HepG2 (cell line): ENCODE measurements at regions not wholly inside any gene's neighbourhood (a gene's known extent, or its start where the extent isn't known, plus 50 kb on each side); places are given as distances from the start of the nearest gene placed in this dataset.
"Not testable (repeated sequence)": the region's sequence is repeated elsewhere in the genome, so short reads cannot be mapped to it uniquely, and the experiment has no call there.

Experiments used
- ATAC-seq: fragments of 200-7000 bp; cut with Tn5 transposase; 3 replicates; pipeline ENCODE4 v1.9.1; 2020; ENCODE audit warnings: mild to moderate bottlenecking, moderate library complexity
- BruUV-seq: library from RNA; stranded (reverse); fragments of 400-500 nt; replicated peaks from 2 replicates; lab custom pipeline; 2021; lab: Mats Ljungman, UMichigan
- CTCF ChIA-PET: fragments of 300-600 bp; formaldehyde crosslinking; extraction: SDS; loops from one replicate; lab custom pipeline; 2021; ENCODE audit warnings: low total read pairs, inconsistent platforms, low intra/inter-chr PET ratio; lab: Yijun Ruan, JAX
- POLR2A ChIA-PET: fragments of 350-600 bp; sonication (Branson Sonifier 250); formaldehyde crosslinking; loops from one replicate; lab custom pipeline; 2020; ENCODE audit warnings: antibody characterized with exemption, inconsistent platforms; lab: Yijun Ruan, JAX
- DNase-seq: peaks from one replicate; pipeline ENCODE4 v3.0.0-alpha.2; 2015; ENCODE audit warnings: low spot score
- FAIRE-seq: peaks from 3 replicates; lab custom pipeline; 2011; peaks lifted over from hg19 to GRCh38; lab: Jason Lieb, UNC
- H2AFZ ChIP-seq: one replicate; pipeline ENCODE4 v1.6.1; 2011; ENCODE audit warnings: low read length, inconsistent platforms
- H3K27ac ChIP-seq: fragments of 300-600 bp; 3 replicates; pipeline ENCODE4 v1.8.0; 2011; ENCODE audit warnings: mixed run types, mild to moderate bottlenecking, mixed read lengths, low read length, inconsistent platforms; ENCODE audit not compliant: insufficient read depth; ENCODE audit errors: extremely low read length
- H3K27me3 ChIP-seq, 2 experiments: fragments of 200-600 bp in 1 of 2; 2 replicates in 1 of 2; 3 replicates in 1 of 2; pipeline versions ENCODE4 v1.6.0 to v1.8.0; 2011; ENCODE audit warnings: low read length in 2 of 2, mild to moderate bottlenecking in 2 of 2, moderate library complexity in 2 of 2, inconsistent platforms in 1 of 2; ENCODE audit not compliant: insufficient read depth in 2 of 2, control insufficient read depth in 1 of 2
- H3K36me3 ChIP-seq, 2 experiments: fragments of 200-600 bp in 1 of 2; replicated peaks in 1 of 2; 2 replicates in 1 of 2; 3 replicates in 1 of 2; pipeline versions ENCODE4 v1.5.1 to v1.8.0; 2011; ENCODE audit warnings: low read length in 2 of 2, inconsistent platforms in 1 of 2; ENCODE audit not compliant: insufficient read depth in 2 of 2, control insufficient read depth in 1 of 2
- H3K4me1 ChIP-seq: 2 replicates; pipeline ENCODE4 v1.5.1; 2012; ENCODE audit warnings: low read length, inconsistent platforms; ENCODE audit not compliant: insufficient read depth
- H3K4me2 ChIP-seq: 2 replicates; pipeline ENCODE4 v1.6.0; 2011; ENCODE audit warnings: low read depth, low read length, inconsistent platforms
- H3K4me3 ChIP-seq, 3 experiments: fragments of 200-600 bp in 1 of 3; sonication (generic), shearing (Covaris generic) in 1 of 3; replicated peaks in 1 of 3; 2 replicates each; pipeline ENCODE4 v1.5.1; 2011 to 2016; ENCODE audit warnings: low read length in 3 of 3, inconsistent platforms in 2 of 3, low read depth in 2 of 3, mild to moderate bottlenecking in 2 of 3, control low read depth in 1 of 3, mixed read lengths in 1 of 3; ENCODE audit not compliant: insufficient read depth in 1 of 3
- H3K79me2 ChIP-seq: one replicate; pipeline ENCODE4 v1.6.1; 2011; ENCODE audit warnings: low read length, inconsistent platforms; ENCODE audit not compliant: insufficient read depth
- H3K9ac ChIP-seq: 2 replicates; pipeline ENCODE4 v1.6.0; 2011; ENCODE audit warnings: mild to moderate bottlenecking, low read depth, low read length, inconsistent platforms; ENCODE audit not compliant: insufficient read depth
- H3K9me3 ChIP-seq: 2 replicates; pipeline ENCODE4 v1.5.1; 2012; ENCODE audit warnings: mild to moderate bottlenecking, low read length
- H4K20me1 ChIP-seq: 2 replicates; pipeline ENCODE4 v1.6.0; 2011; ENCODE audit warnings: inconsistent platforms, mild to moderate bottlenecking, low read length, moderate library complexity; ENCODE audit not compliant: insufficient read depth
- ATF1 ChIP-seq: IDR thresholded peaks from 2 replicates; pipeline ENCODE4 v1.6.1; 2016; ENCODE audit warnings: mild to moderate bottlenecking, control low read depth
- GATA4 ChIP-seq: sonication (generic); IDR thresholded peaks from 2 replicates; pipeline ENCODE4 v1.6.1; 2016; ENCODE audit warnings: antibody characterized with exemption, low read depth, borderline replicate concordance
- HES4 ChIP-seq: sonication (generic); formaldehyde crosslinking; IDR thresholded peaks from 2 replicates; pipeline ENCODE4 v1.9.0; 2021; ENCODE audit warnings: mild to moderate bottlenecking, missing genetic modification reagents, borderline replicate concordance
- ISL2 ChIP-seq: sonication (generic); formaldehyde crosslinking; IDR thresholded peaks from 2 replicates; pipeline ENCODE4 v1.5.0; 2020; ENCODE audit warnings: missing genetic modification reagents
- MIER2 ChIP-seq: IDR thresholded peaks from 2 replicates; pipeline ENCODE4 v1.6.1; 2016; ENCODE audit warnings: missing biosample characterization, missing genetic modification reagents
- PRPF4 ChIP-seq: fragments of 200-400 bp; formaldehyde crosslinking; IDR thresholded peaks from 2 replicates; pipeline ENCODE4 v1.6.1; 2016; ENCODE audit warnings: low read length, low read depth; ENCODE audit not compliant: poor library complexity, severe bottlenecking
- RFX1 ChIP-seq: fragments of 450-650 bp; IDR thresholded peaks from 2 replicates; pipeline ENCODE4 v1.6.1; 2017
- ZIK1 ChIP-seq: sonication (generic); formaldehyde crosslinking; IDR thresholded peaks from 2 replicates; pipeline ENCODE4 v1.5.0; 2020; ENCODE audit warnings: mild to moderate bottlenecking, low read depth, missing genetic modification reagents, borderline replicate concordance
- ZNF557 ChIP-seq: sonication (generic); formaldehyde crosslinking; IDR thresholded peaks from 2 replicates; pipeline ENCODE4 v1.4.0; 2020; ENCODE audit warnings: missing genetic modification reagents
- ZNF605 ChIP-seq: sonication (generic); formaldehyde crosslinking; IDR thresholded peaks from 2 replicates; pipeline ENCODE4 v1.8.0; 2022; ENCODE audit warnings: mild to moderate bottlenecking, missing genetic modification reagents
- ZNF678 ChIP-seq: sonication (generic); formaldehyde crosslinking; IDR thresholded peaks from 2 replicates; pipeline ENCODE4 v1.4.0; 2020; ENCODE audit warnings: mild to moderate bottlenecking, missing genetic modification reagents
- ZNF703 ChIP-seq: sonication (generic); formaldehyde crosslinking; IDR thresholded peaks from 2 replicates; pipeline ENCODE4 v1.5.1; 2020; ENCODE audit warnings: missing genetic modification reagents, mild to moderate bottlenecking, moderate library complexity, borderline replicate concordance
- ZNF782 ChIP-seq: sonication (generic); formaldehyde crosslinking; IDR thresholded peaks from 2 replicates; pipeline ENCODE4 v1.4.0; 2020; ENCODE audit warnings: missing genetic modification reagents, mild to moderate bottlenecking, borderline replicate concordance
- ZSCAN30 ChIP-seq: sonication (generic); formaldehyde crosslinking; IDR thresholded peaks from 2 replicates; pipeline ENCODE4 v1.5.0; 2020; ENCODE audit warnings: mild to moderate bottlenecking, missing genetic modification reagents
- WGBS: methylation state at CpG from one replicate; pipeline ENCODE4 v1.1.6; 2017; ENCODE audit warnings: low lambda C conversion rate; 5-methylcytosine and 5-hydroxymethylcytosine counted together
- in situ Hi-C: cut with HindIII; loops from 2 replicates; pipeline ENCODE4 v1.10.0; 2017; ENCODE audit warnings: low pct_unique_long_range_greater_than_20kb; ENCODE audit not compliant: extremely low pct_ligation_motif_present
- intact Hi-C: fragments of 100-400 bp; cut with micrococcal nuclease; formaldehyde crosslinking; loops from one replicate; pipeline ENCODE4 v1.10.0; 2022; ENCODE audit not compliant: unreplicated experiment
- TF ChIP-seq, protein P1 (sequence below): sonication (generic); formaldehyde crosslinking; IDR thresholded peaks from 2 replicates; pipeline ENCODE4 v1.4.0; 2020; ENCODE audit warnings: missing genetic modification reagents
- TF ChIP-seq, protein P2 (sequence below): sonication (generic); formaldehyde crosslinking; conservative IDR thresholded peaks from 2 replicates; pipeline ENCODE4 v1.4.0; 2020; ENCODE audit warnings: missing genetic modification reagents
- TF ChIP-seq, protein P3 (sequence below): sonication (generic); formaldehyde crosslinking; IDR thresholded peaks from 2 replicates; pipeline ENCODE4 v1.4.0; 2020; ENCODE audit warnings: missing genetic modification reagents

- FAIRE-seq, DNase-seq, in situ Hi-C loops, H3K4me1 ChIP-seq, intact Hi-C loops, H3K36me3 ChIP-seq, H4K20me1 ChIP-seq, H3K27ac ChIP-seq, CTCF ChIA-PET, H3K4me2 ChIP-seq, H2AFZ ChIP-seq, POLR2A ChIA-PET, H3K4me3 ChIP-seq, BruUV-seq, H3K9me3 ChIP-seq, H3K9ac ChIP-seq, ATAC-seq, H3K79me2 ChIP-seq, H3K27me3 ChIP-seq: not testable (repeated sequence)
Measured at GRCh38 chr3:8356066-8356465, 145.6 kb upstream of the LMCD1 start.

DNA sequence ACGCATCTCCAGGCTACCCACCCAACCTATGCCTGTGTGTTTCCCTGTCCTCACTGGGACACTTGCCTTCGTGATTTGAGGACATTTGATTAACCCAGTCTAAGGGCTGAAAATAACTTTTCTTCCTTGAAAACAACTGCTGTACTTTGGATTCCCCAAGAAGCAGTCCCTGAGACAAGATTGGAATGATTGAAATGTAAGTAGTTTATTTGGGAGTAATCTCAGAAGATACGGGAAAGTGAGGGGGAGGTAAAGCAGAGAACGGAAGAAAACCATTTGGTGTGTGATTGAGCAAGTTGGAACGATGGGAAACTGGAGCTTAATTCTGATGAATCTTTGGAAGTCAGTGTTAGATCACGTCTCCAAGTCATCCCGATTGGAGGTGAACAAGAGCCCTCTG is 143.8 kb upstream of the LMCD1 start:
- Histone ChIP-seq H3K9ac (no peak overlapping the region), H3K79me2 (no peaks in the 10 kb centered on the region), H3K4me1 (no peaks in the 10 kb centered on the region), H3K27ac (no peak overlapping the region), H4K20me1 (no peaks in the 10 kb centered on the region), H3K4me2 (no peak overlapping the region), H3K4me3 (no peak overlapping the region), H3K36me3 (no peaks in the 10 kb centered on the region), H3K9me3 (no peaks in the 10 kb centered on the region), H2AFZ (no peak overlapping the region), H3K27me3 (no peaks in the 10 kb centered on the region; a peak in 1 of 5 replicates)
- in situ Hi-C loops = no loop called here
- POLR2A ChIA-PET = no interaction called here
- CTCF ChIA-PET = no interaction called here
- BruUV-seq = no TSS peak
- FAIRE-seq = no peak
- no peak for ATAC-seq
- no peak for DNase-seq
- WGBS = 19% methylated on average over 7 of the region's 7 CpGs
- intact Hi-C loops = no loop called here
- TF ChIP-seq ZSCAN30 (CRISPR knock-in tag) (no peak), ZNF703 (CRISPR knock-in tag) (no peak), ISL2 (CRISPR knock-in tag) (no peak), ATF1 (CRISPR knock-in tag) (no peak), HES4 (CRISPR knock-in tag) (no peak), ZIK1 (no peak), PRPF4 (no peak), MIER2 (CRISPR knock-in tag) (no peak), ZNF557 (CRISPR knock-in tag) (no peak), ZNF678 (no peak), ZNF782 (CRISPR knock-in tag) (no peak), ZNF605 (CRISPR knock-in tag) (no peak), RFX1 (no peak), GATA4 (no peak)
- TF ChIP-seq, protein P1, sequence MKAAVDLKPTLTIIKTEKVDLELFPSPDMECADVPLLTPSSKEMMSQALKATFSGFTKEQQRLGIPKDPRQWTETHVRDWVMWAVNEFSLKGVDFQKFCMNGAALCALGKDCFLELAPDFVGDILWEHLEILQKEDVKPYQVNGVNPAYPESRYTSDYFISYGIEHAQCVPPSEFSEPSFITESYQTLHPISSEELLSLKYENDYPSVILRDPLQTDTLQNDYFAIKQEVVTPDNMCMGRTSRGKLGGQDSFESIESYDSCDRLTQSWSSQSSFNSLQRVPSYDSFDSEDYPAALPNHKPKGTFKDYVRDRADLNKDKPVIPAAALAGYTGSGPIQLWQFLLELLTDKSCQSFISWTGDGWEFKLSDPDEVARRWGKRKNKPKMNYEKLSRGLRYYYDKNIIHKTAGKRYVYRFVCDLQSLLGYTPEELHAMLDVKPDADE (CRISPR knock-in tag) = no peak
- TF ChIP-seq, protein P2, sequence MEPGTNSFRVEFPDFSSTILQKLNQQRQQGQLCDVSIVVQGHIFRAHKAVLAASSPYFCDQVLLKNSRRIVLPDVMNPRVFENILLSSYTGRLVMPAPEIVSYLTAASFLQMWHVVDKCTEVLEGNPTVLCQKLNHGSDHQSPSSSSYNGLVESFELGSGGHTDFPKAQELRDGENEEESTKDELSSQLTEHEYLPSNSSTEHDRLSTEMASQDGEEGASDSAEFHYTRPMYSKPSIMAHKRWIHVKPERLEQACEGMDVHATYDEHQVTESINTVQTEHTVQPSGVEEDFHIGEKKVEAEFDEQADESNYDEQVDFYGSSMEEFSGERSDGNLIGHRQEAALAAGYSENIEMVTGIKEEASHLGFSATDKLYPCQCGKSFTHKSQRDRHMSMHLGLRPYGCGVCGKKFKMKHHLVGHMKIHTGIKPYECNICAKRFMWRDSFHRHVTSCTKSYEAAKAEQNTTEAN = no peak
- TF ChIP-seq, protein P3, sequence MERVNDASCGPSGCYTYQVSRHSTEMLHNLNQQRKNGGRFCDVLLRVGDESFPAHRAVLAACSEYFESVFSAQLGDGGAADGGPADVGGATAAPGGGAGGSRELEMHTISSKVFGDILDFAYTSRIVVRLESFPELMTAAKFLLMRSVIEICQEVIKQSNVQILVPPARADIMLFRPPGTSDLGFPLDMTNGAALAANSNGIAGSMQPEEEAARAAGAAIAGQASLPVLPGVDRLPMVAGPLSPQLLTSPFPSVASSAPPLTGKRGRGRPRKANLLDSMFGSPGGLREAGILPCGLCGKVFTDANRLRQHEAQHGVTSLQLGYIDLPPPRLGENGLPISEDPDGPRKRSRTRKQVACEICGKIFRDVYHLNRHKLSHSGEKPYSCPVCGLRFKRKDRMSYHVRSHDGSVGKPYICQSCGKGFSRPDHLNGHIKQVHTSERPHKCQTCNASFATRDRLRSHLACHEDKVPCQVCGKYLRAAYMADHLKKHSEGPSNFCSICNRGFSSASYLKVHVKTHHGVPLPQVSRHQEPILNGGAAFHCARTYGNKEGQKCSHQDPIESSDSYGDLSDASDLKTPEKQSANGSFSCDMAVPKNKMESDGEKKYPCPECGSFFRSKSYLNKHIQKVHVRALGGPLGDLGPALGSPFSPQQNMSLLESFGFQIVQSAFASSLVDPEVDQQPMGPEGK (CRISPR knock-in tag) = no peak
